Ishikawa (cell line): ENCODE measurements at regions not wholly inside any gene's neighbourhood (a gene's known extent, or its start where the extent isn't known, plus 50 kb on each side); places are given as distances from the start of the nearest gene placed in this dataset.

Experiments
- CEBPB ChIP-seq: IDR thresholded peaks from 2 replicates; pipeline ENCODE4 v1.6.1; 2012
- EP300 ChIP-seq: IDR thresholded peaks from 2 replicates; pipeline ENCODE4 v1.6.1; 2012; ENCODE audit warnings: borderline replicate concordance
- FOXM1 ChIP-seq: IDR thresholded peaks from 2 replicates; pipeline ENCODE4 v1.6.1; 2012; ENCODE audit warnings: low read depth, borderline replicate concordance
- MAX ChIP-seq: IDR thresholded peaks from 2 replicates; pipeline ENCODE4 v1.6.1; 2012
- TAF1 ChIP-seq: IDR thresholded peaks from 2 replicates; pipeline ENCODE4 v1.6.1; 2012; ENCODE audit warnings: low read depth, mild to moderate bottlenecking

GRCh38 chr3:188954590-188955208 lies 217.1 kb upstream of the TPRG1 start:
- no peak for TF ChIP-seq TAF1
- peak; percentile 42; the same call in 1 of the 2 replicates for TF ChIP-seq MAX
- TF ChIP-seq EP300 = no peak
- no peak for TF ChIP-seq CEBPB
- no peak; the same call in 1 of the 2 replicates for TF ChIP-seq FOXM1
